OCI-LY7 (cell line): ENCODE measurements at regions not wholly inside any gene's neighbourhood (a gene's known extent, or its start where the extent isn't known, plus 50 kb on each side); places are given as distances from the start of the nearest gene placed in this dataset.

Source experiments
- CTCF ChIP-seq: fragments of 200-600 bp; sonication (generic); conservative IDR thresholded peaks from 2 replicates; pipeline ENCODE4 v1.5.1; 2014; ENCODE audit warnings: mild to moderate bottlenecking, antibody characterized with exemption, low read length, moderate library complexity, mixed read lengths
- EZH2phosphoT487 ChIP-seq: fragments of 200-600 bp; sonication (generic); IDR thresholded peaks from 2 replicates; pipeline ENCODE4 v1.6.1; 2018; ENCODE audit warnings: low read depth, borderline replicate concordance, mild to moderate bottlenecking, mixed run types, antibody characterized with exemption, low read length, moderate library complexity, mixed read lengths

GRCh38 chr18:71485611-71486010 is 1058.5 kb downstream of the CBLN2 start:
- TF ChIP-seq CTCF (no peak), EZH2phosphoT487 (no peak)
